ENCODE measurements at regions not wholly inside any gene's neighbourhood (a gene's known extent, or its start where the extent isn't known, plus 50 kb on each side); places are given as distances from the start of the nearest gene placed in this dataset.

DNA sequence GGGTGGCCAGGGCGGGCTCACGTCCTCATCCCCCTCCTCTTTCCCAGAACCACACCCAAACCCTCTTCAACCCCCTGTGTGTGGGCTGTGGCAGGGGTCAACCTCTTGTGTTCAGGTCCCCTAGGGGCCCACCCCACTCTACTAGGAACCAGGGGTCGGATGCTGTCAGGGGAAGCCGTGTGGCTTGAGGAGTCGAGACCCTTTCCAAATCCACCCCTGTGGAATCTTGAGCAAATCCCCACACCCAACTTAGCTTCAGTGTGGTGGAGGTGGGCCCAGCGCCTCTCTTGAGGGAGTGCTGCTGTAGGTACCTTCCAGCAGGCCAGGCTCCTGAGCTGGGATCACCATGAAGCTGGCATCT, 121.5 kb downstream of the MRM1 start:
- H3K79me2 ChIP-seq (ENCODE audit: insufficient read depth, low read length), result no peaks in the 10 kb centered on the region
- no peaks in the 10 kb centered on the region for H3K36me3 ChIP-seq (replicated peaks in 1 of 2; ENCODE audit: control insufficient read depth in 1 of 2, insufficient read depth in 2 of 2, low read length in 2 of 2)
- H3K27me3 ChIP-seq (ENCODE audit: control insufficient read depth in 2 of 2, insufficient read depth in 2 of 2, low read length in 2 of 2), result peaks cover 5 to 20% of the 10 kb centered on the region in 2 donors
- Mint-ChIP-seq H3K4me3 (peak overlapping the region; percentile 44 to 91), H3K27ac (peak overlapping the region in 1 of 7 donors; percentile 40), H3K27me3 (ENCODE audit: low read depth in 3 of 3) (peaks cover 17 to 34% (median 19%) of the 10 kb centered on the region in 3 donors), H3K9me3 (peaks cover 5 to 10% (median 9%) of the 10 kb centered on the region in 7 donors), H3K36me3 (no peaks in the 10 kb centered on the region), H3K4me1 (peaks cover 19% of the 10 kb centered on the region)
- H3K4me2 ChIP-seq (replicated peaks; ENCODE audit: extremely low read depth, low read length, poor library complexity, severe bottlenecking), result peak overlapping the region; percentile 91
- H3K4me3 ChIP-seq (replicated peaks in 1 of 3; ENCODE audit: low read depth in 2 of 3, low read length in 3 of 3), result peak overlapping the region in 2 of 3 experiments; percentile 45 to 78
- H3K9me3 ChIP-seq (replicated peaks in 1 of 2; ENCODE audit: control insufficient read depth in 1 of 2, insufficient read depth in 1 of 2, low read length in 2 of 2), result peaks cover 0 to 4% of the 10 kb centered on the region in 2 donors
- TF ChIP-seq, protein P1, sequence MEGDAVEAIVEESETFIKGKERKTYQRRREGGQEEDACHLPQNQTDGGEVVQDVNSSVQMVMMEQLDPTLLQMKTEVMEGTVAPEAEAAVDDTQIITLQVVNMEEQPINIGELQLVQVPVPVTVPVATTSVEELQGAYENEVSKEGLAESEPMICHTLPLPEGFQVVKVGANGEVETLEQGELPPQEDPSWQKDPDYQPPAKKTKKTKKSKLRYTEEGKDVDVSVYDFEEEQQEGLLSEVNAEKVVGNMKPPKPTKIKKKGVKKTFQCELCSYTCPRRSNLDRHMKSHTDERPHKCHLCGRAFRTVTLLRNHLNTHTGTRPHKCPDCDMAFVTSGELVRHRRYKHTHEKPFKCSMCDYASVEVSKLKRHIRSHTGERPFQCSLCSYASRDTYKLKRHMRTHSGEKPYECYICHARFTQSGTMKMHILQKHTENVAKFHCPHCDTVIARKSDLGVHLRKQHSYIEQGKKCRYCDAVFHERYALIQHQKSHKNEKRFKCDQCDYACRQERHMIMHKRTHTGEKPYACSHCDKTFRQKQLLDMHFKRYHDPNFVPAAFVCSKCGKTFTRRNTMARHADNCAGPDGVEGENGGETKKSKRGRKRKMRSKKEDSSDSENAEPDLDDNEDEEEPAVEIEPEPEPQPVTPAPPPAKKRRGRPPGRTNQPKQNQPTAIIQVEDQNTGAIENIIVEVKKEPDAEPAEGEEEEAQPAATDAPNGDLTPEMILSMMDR (IDR thresholded peaks at IDR 0.05), result no peak
- peak overlapping the region; percentile 76 for H3K9ac ChIP-seq (ENCODE audit: insufficient read depth, low read length, poor library complexity, severe bottlenecking)
- H4K20me1 ChIP-seq (ENCODE audit: insufficient read depth, low read length), result no peaks in the 10 kb centered on the region
- DNase-seq, result no peak
- H2AFZ ChIP-seq (ENCODE audit: insufficient read depth, low read depth, low read length, poor library complexity, severe bottlenecking), result peak overlapping the region; percentile 93
- 100% methylated on average over 1 of the region's 6 CpGs for WGBS (ENCODE audit: insufficient coverage)
- H3K27ac ChIP-seq (ENCODE audit: low read depth in 1 of 2, low read length in 2 of 2), result peak overlapping the region in 1 of 2 donors; percentile 68
- intact Hi-C loops (cut with micrococcal nuclease), result no loop called here
- H3K4me1 ChIP-seq (ENCODE audit: control insufficient read depth in 1 of 2, insufficient read depth in 2 of 2, low read length in 2 of 2), result peaks cover 14 to 20% of the 10 kb centered on the region in 2 donors

DNA sequence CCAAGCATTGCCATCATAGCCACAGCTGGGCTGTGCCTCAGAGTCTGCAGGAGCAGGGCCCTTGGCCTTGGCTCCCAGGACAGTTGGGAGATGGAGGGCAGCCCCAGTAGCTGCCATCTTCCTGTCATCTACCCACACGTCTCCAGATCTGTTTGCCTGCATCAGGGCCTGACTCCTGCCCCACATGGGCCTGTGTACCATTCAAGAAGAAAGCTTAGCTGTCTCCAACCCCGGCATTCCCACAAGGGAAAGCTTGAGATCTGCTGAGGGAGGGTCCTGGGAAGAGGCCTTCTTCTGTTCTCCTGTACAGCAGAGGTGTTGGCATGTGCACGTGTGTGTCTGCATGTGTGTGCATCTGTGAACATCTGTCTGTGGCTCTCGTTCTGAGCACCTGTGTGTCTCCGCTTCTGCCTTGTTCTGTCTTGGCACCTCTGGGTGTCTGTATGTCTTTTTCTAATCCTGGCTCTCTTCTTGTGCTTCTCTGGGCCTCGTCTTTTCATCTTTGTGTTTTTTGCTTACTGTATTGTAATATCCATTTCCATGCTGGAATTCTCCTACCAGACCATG, 122.2 kb downstream of the MRM1 start:
- H3K4me1 ChIP-seq (ENCODE audit: control insufficient read depth in 1 of 2, insufficient read depth in 2 of 2, low read length in 2 of 2), result peaks cover 14 to 20% of the 10 kb centered on the region in 2 donors
- no peak overlapping the region for H3K4me2 ChIP-seq (replicated peaks; ENCODE audit: extremely low read depth, low read length, poor library complexity, severe bottlenecking)
- no peaks in the 10 kb centered on the region for H3K36me3 ChIP-seq (replicated peaks in 1 of 2; ENCODE audit: control insufficient read depth in 1 of 2, insufficient read depth in 2 of 2, low read length in 2 of 2)
- H3K4me3 Mint-ChIP-seq, result no peak overlapping the region
- no peak overlapping the region for H2AFZ ChIP-seq (ENCODE audit: insufficient read depth, low read depth, low read length, poor library complexity, severe bottlenecking)
- no peaks in the 10 kb centered on the region for H3K9me3 ChIP-seq (replicated peaks in 1 of 2; ENCODE audit: control insufficient read depth in 1 of 2, insufficient read depth in 1 of 2, low read length in 2 of 2)
- DNase-seq, result no peak
- no peak overlapping the region for H3K4me3 ChIP-seq (replicated peaks in 1 of 3; ENCODE audit: low read depth in 2 of 3, low read length in 3 of 3)
- peaks cover 5 to 10% (median 9%) of the 10 kb centered on the region in 7 donors for H3K9me3 Mint-ChIP-seq
- H3K27ac Mint-ChIP-seq, result no peak overlapping the region
- peaks cover 24 to 39% (median 26%) of the 10 kb centered on the region in 3 donors for H3K27me3 Mint-ChIP-seq (ENCODE audit: low read depth in 3 of 3)
- no peaks in the 10 kb centered on the region for H3K79me2 ChIP-seq (ENCODE audit: insufficient read depth, low read length)
- H4K20me1 ChIP-seq (ENCODE audit: insufficient read depth, low read length), result no peaks in the 10 kb centered on the region
- no peaks in the 10 kb centered on the region for H3K36me3 Mint-ChIP-seq
- peaks cover 10 to 25% of the 10 kb centered on the region in 2 donors for H3K27me3 ChIP-seq (ENCODE audit: control insufficient read depth in 2 of 2, insufficient read depth in 2 of 2, low read length in 2 of 2)
- intact Hi-C loops (cut with micrococcal nuclease), result no loop called here
- 73% methylated on average over 4 of the region's 6 CpGs for WGBS (ENCODE audit: insufficient coverage)
- no peak overlapping the region for H3K27ac ChIP-seq (ENCODE audit: low read depth in 1 of 2, low read length in 2 of 2)
- H3K9ac ChIP-seq (ENCODE audit: insufficient read depth, low read length, poor library complexity, severe bottlenecking), result no peak overlapping the region
- TF ChIP-seq, protein P1 (IDR thresholded peaks at IDR 0.05), result no peak
- peaks cover 19% of the 10 kb centered on the region for H3K4me1 Mint-ChIP-seq
